ENCODE measurements at regions not wholly inside any gene's neighbourhood (a gene's known extent, or its start where the extent isn't known, plus 50 kb on each side); places are given as distances from the start of the nearest gene placed in this dataset.

- TF ChIP-seq SMC3 (IDR thresholded peaks at IDR 0.05; ENCODE audit: low read depth, low read length) (peak; percentile 84), POLR2AphosphoS5 (IDR thresholded peaks at IDR 0.05; ENCODE audit: low read depth, low read length) (no peak), FOXM1 (IDR thresholded peaks at IDR 0.05; ENCODE audit: low read depth) (no peak), CTCF (IDR thresholded peaks at IDR 0.05) (peak; percentile 83), NRF1 (IDR thresholded peaks at IDR 0.05; ENCODE audit: low read depth, low read length) (no peak), MXI1 (IDR thresholded peaks at IDR 0.05; ENCODE audit: low read depth, low read length) (0 out of 2 replicates have a peak, but pooled peaks have one; percentile 27), ZBTB33 (IDR thresholded peaks at IDR 0.05; ENCODE audit: borderline replicate concordance, low read depth) (no peak), RFX5 (IDR thresholded peaks at IDR 0.05; ENCODE audit: low read length) (no peak), MAX (IDR thresholded peaks at IDR 0.05; ENCODE audit: low read depth) (no peak), REST (IDR thresholded peaks at IDR 0.05; ENCODE audit: low read depth, low read length) (peak; percentile 46; the same call in 1 of the 2 replicates), EZH2phosphoT487 (IDR thresholded peaks at IDR 0.05; ENCODE audit: borderline replicate concordance, low read depth) (no peak), PBX3 (IDR thresholded peaks at IDR 0.05) (no peak), RXRA (IDR thresholded peaks at IDR 0.05; ENCODE audit: borderline replicate concordance, low read depth) (no peak), NFIC (IDR thresholded peaks at IDR 0.05; ENCODE audit: borderline replicate concordance) (no peak)
Measured at GRCh38 chr22:45096256-45096907, 67.3 kb upstream of the NUP50 start.

All from SK-N-SH (cell line).